ENCODE measurements at regions not wholly inside any gene's neighbourhood (a gene's known extent, or its start where the extent isn't known, plus 50 kb on each side); places are given as distances from the start of the nearest gene placed in this dataset.
"Not testable (repeated sequence)": the region's sequence is repeated elsewhere in the genome, so short reads cannot be mapped to it uniquely, and the experiment has no call there.

- DNase-seq (ENCODE audit: low read depth in 2 of 2), result no peak
Observed at GRCh38 chr5:4570047-4570995, 569.8 kb upstream of the ADAMTS16 start.

DNA sequence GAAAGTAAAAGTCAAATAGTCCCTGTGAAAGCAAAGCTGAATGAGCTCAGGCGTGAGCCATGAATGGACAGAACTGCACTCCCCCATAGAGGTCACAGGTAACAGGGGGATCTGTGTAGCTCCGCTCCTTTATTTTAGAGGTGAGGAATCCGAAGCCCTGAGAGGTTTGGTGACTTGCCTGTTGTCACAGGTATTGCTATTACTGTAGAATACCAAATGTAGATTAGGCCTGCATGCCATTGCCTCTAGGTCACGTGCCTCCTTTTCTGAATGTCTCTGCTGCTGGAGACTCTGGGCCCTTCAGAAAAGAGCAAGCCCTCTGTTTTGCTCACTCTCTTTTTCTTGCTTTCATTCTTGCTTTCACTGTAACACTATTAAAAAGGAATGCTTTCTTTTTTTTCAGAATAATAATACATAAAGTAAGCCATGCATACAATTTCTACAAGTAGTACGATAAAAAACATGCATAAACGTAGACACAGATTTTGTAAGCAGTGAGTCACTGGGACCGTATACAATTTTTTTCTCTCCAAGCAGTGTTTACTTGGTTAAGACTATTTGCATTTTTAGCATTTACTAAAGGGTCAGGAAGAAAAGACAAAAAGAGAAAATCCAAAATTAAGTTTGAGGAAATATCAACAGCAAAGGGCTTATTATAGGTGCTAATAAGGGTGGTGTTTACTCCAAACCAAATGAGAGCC lies 568.7 kb upstream of the ADAMTS16 start:
- no peak for DNase-seq (ENCODE audit: low read depth in 2 of 2)

GRCh38 chr5:4572311-4573100 lies 567.6 kb upstream of the ADAMTS16 start:
- DNase-seq (ENCODE audit: low read depth in 2 of 2), result no peak

GRCh38 chr5:4575608-4576007 lies 564.5 kb upstream of the ADAMTS16 start:
- no peak for DNase-seq (ENCODE audit: low read depth in 2 of 2)

GRCh38 chr5:4576161-4576748 lies 563.9 kb upstream of the ADAMTS16 start:
- no peak for DNase-seq (ENCODE audit: low read depth in 2 of 2)

DNA sequence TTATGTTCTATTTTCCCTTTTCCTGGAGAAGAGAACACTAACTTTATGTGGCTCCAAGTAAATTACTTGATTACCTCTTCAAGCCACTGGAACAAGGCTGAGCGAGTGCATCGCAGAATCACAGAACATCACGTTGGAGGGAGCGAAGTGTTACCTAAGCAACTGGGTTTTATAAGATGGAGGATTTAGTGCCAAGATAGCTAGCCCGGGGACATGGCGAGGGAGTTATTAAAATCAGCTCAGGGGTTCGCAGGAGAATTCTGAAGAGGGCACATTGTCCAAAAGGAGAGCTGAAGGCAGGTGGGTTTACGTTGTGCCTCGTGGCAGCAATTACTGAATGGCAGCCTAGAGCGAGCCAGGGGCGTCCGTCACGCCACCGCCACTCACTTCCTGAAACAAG lies 563.2 kb upstream of the ADAMTS16 start:
- DNase-seq (ENCODE audit: low read depth in 2 of 2), result no peak

DNA sequence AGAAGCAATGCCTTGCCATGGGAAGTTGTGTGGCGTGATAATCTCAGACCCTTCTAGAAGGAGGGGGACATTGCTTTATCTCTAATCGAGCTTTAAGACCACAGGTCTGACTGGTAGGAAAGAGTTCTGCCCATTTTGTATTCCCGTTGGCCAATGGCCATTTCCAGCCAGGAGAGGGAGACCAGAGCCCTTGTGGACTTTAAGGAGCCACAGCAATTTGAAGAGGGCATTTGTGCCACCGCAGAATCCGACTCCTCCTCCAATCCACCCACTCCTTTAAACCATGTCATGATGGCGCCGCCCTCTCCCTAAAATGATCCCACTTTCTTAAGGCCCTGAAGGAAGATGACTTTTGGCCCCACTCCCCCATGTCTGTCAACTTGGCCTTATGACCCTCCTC lies 560.5 kb upstream of the ADAMTS16 start:
- DNase-seq (ENCODE audit: low read depth in 2 of 2), result no peak

DNA sequence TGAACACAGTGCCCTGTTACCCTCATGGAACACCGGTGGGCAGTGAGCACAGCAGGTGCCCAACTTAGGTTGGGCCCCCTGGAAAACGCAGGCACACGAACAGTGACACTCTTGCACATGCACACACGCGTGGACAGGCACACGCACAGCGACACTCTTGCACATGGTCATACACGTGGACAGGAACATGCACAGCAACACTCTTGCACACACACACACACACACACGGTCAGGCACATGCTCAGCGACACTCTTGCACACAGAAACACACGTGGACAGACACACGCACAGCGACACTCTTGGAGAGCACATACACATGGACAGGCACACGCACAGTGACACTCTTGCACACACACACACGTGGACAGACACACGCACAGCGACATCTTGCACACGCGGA lies 559.4 kb upstream of the ADAMTS16 start:
- no peak for DNase-seq (ENCODE audit: low read depth in 2 of 2)

- DNase-seq (ENCODE audit: low read depth in 2 of 2), result no peak
Observed at GRCh38 chr5:4581289-4581688, 558.8 kb upstream of the ADAMTS16 start.

- no peak for DNase-seq (ENCODE audit: low read depth in 2 of 2)
Observed at GRCh38 chr5:4584982-4585381, 555.1 kb upstream of the ADAMTS16 start.

- DNase-seq (ENCODE audit: low read depth in 2 of 2), result no peak
Observed at GRCh38 chr5:4613440-4613839, 526.7 kb upstream of the ADAMTS16 start.

- no peak for DNase-seq (ENCODE audit: low read depth in 2 of 2)
Observed at GRCh38 chr5:4614088-4614487, 526.0 kb upstream of the ADAMTS16 start.

- DNase-seq (ENCODE audit: low read depth in 2 of 2), result not testable (repeated sequence)
Observed at GRCh38 chr5:4615369-4615768, 524.8 kb upstream of the ADAMTS16 start.

DNA sequence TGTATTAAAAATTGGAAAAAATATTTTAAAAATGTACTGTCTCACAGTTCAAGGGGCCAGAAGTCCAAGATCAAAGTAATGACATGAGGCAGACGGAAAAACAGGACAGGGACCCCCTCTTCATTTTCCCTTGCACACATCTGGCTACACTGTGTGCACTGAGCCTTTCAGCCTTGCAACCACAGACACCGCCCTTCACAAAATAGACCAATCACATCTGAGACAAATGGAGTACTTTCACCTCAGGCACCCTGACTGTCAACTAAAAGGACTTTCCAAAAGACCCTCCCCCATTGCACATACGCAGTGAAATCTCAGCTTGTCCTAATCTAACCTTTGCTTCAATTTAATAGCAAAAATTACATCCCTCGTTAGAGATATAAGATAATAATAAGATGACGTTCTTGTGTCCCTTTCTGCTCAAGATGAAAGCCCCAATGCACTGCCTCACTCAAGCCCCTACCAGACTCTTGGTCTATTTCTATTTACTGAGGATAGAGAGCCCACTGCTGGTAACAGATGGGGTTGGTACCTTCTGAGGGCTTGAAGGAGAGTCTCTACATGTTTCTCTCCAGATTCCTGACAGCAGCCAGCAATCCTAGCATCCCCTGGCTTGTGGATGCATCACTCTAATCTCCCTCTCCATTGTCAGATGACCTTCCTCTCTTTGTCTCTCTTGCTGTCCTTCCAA lies 514.8 kb upstream of the ADAMTS16 start:
- DNase-seq (ENCODE audit: low read depth in 2 of 2), result no peak

DNA sequence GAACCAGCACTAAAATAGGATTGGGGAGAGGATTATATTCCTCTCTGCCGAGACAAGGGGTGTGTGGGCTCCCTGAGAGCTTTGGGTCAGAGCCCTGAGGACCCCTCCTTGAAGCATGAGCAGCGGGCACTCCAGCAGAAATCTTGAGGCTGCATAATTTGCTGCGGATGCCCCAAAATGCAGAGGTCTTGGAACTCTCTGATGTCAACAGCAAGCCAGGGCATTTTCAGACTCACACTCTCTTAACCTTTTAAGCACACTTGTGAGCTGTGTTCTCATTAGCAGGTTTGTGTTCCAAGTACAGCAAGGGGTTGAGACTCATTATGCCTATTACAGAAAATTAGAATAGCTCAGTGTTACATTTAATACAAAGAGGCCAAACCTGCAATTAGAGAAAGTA lies 513.0 kb upstream of the ADAMTS16 start:
- DNase-seq (ENCODE audit: low read depth in 2 of 2), result no peak

GRCh38 chr5:4627929-4628328 lies 512.2 kb upstream of the ADAMTS16 start:
- no peak for DNase-seq (ENCODE audit: low read depth in 2 of 2)

DNA sequence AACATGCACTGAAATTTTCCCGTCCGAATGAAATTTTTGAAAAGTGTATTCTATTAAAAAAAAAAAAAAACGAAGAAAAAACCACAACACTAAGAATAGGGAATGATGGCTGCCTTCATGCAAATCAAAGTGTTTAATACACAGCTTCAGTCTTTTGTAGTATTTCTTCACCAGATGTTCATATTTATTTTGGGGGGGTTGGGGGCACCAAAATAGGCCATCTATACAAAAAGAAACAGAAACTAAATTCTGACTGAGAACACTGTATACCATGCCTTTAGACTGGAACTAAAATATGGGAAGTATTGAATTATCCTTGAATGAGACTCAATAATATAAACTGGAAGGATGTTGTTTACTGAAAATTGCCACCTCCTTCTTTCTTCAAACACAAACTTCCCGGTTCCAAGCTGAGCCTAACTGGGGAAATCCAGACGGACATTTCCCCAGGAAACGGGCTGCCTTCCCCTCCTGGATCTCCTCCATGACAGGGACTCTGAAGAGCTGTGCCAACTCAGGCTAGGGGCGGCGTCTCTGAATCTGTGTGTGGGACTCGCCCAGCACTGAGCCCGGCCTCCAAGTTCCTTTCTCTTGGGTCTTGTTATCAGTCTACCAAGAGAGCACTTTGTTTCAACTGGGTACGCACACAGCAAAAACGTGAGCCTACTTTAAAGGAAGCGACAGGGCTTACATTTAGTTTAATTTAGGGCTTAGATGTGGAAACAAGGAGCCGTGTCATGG lies 511.3 kb upstream of the ADAMTS16 start:
- DNase-seq (ENCODE audit: low read depth in 2 of 2), result no peak

GRCh38 chr5:4630031-4630430 lies 510.1 kb upstream of the ADAMTS16 start:
- no peak for DNase-seq (ENCODE audit: low read depth in 2 of 2)

DNA sequence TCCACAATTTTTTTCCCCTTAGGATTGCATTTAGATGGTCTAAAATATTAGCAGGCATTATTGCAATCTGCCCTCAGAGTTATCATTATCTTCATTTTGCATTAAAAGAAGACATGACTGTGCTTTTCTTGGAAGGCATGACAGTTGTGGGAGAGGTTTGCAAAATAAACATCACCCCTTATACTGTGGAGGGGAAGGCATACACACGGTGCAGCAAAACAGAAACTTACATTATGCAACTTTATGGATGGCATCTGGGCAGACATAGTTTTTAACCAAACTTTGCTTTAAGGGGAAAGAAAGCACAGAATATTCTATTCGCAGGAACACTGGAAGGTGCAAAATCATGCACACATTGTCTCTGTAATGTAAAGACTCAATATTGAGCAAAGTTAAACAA lies 505.8 kb upstream of the ADAMTS16 start:
- DNase-seq (ENCODE audit: low read depth in 2 of 2), result no peak

- no peak for DNase-seq (ENCODE audit: low read depth in 2 of 2)
Observed at GRCh38 chr5:4636378-4636777, 503.8 kb upstream of the ADAMTS16 start.

GRCh38 chr5:4639946-4640345 lies 500.2 kb upstream of the ADAMTS16 start:
- DNase-seq (ENCODE audit: low read depth in 2 of 2), result no peak

Measured in stimulated activated CD4-positive, alpha-beta T cell treated with anti-CD3 and anti-CD28 coated beads, Interleukin-15, amount 100 ng/mL, for 48 hours (primary cell).